GM12865 (cell line): ENCODE measurements at regions not wholly inside any gene's neighbourhood (a gene's known extent, or its start where the extent isn't known, plus 50 kb on each side); places are given as distances from the start of the nearest gene placed in this dataset.
"Not testable (repeated sequence)": the region's sequence is repeated elsewhere in the genome, so short reads cannot be mapped to it uniquely, and the experiment has no call there.

Experiments
- DNase-seq: peaks from one replicate; pipeline ENCODE4 v3.0.0; 2010; ENCODE audit warnings: low read depth
- H3K4me3 ChIP-seq: 2 replicates; pipeline ENCODE4 v1.5.1; 2011; ENCODE audit warnings: mild to moderate bottlenecking, low read depth, low read length, control low read depth
- CTCF ChIP-seq: IDR thresholded peaks from 2 replicates; pipeline ENCODE4 v1.5.1; 2011; ENCODE audit warnings: low read length, control low read depth, low read depth, inconsistent platforms; ENCODE audit not compliant: insufficient read depth; ENCODE audit errors: missing control alignments

- DNase-seq, H3K4me3 ChIP-seq: not testable (repeated sequence)
Measured at GRCh38 chr12:131564138-131564727, 146.7 kb upstream of the SFSWAP start.

GRCh38 chr12:131564845-131565244, 146.0 kb upstream of the SFSWAP start:
- no peak for DNase-seq
- no peak overlapping the region for H3K4me3 ChIP-seq
- no peak for TF ChIP-seq CTCF

More at GRCh38 chr12:131564138-131564727, 146.7 kb upstream of the SFSWAP start:
- peak; percentile 11 for TF ChIP-seq CTCF

GRCh38 chr12:131565267-131566015, 145.4 kb upstream of the SFSWAP start:
- no peak overlapping the region for H3K4me3 ChIP-seq
- no peak for DNase-seq
- TF ChIP-seq CTCF: no peak

- no peak for DNase-seq
- H3K4me3 ChIP-seq: no peak overlapping the region
- no peak for TF ChIP-seq CTCF
Measured at GRCh38 chr12:131568336-131568735, 142.6 kb upstream of the SFSWAP start.

- no peak for TF ChIP-seq CTCF
- no peak overlapping the region for H3K4me3 ChIP-seq
- DNase-seq: no peak
Measured at GRCh38 chr12:131570596-131570995, 140.3 kb upstream of the SFSWAP start.

GRCh38 chr12:131571827-131572226, 139.1 kb upstream of the SFSWAP start:
- no peak overlapping the region for H3K4me3 ChIP-seq
- TF ChIP-seq CTCF: no peak
- no peak for DNase-seq

- no peak overlapping the region for H3K4me3 ChIP-seq
- TF ChIP-seq CTCF: no peak
- DNase-seq: no peak
Measured at GRCh38 chr12:131572626-131573025, 138.3 kb upstream of the SFSWAP start.
